HG02938 (cell line): ENCODE measurements at regions not wholly inside any gene's neighbourhood (a gene's known extent, or its start where the extent isn't known, plus 50 kb on each side); places are given as distances from the start of the nearest gene placed in this dataset.

Experiments
- ATAC-seq: cut with Tn5 transposase; IDR thresholded peaks from one replicate; pipeline ENCODE4 v1.9.1; 2021; ENCODE audit warnings: mild to moderate bottlenecking, moderate library complexity; ENCODE audit not compliant: unreplicated experiment

GRCh38 chr11:91776655-91777054 is 448.0 kb upstream of the FAT3 start:
- ATAC-seq = no peak

GRCh38 chr11:91773090-91773489 is 451.5 kb upstream of the FAT3 start:
- no peak for ATAC-seq

- no peak for ATAC-seq
Measured at GRCh38 chr11:91771961-91772360, 452.7 kb upstream of the FAT3 start.

DNA sequence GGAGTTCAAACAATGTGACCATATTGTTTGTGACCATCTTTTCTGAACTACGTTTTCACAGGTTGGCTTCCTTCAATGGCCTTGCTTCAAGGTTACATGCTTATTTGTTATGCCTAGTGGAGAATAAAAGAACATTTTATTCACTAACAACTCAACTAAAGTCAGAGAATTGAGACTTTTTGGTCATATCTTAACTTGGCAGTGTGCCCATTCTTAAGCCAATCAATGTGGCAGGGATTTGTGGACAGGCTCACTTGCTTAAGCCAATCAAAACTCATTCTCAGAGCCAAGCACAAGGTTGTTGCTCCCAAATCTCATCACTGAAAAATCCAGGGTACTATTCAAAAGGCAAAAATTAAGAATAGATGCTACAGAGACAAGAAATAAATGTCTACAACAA is 455.8 kb upstream of the FAT3 start:
- ATAC-seq = no peak

DNA sequence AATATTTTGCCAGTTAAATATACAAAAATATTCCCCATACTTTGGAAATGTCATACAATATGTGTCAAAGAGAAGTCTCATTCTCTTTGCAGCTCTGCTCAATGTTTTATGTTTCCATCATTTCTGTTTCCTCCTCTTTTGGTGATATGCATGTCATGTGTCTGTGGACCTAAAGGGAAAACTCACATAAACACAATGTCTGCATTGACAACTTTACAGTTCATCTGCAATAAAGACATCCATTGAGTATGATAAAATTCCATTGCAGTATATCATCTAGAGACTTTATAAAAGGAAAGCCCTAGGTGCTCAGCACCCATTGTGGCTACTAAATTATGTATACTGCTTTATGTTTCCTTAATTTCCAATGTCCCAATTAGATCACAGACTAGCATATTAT is 461.3 kb upstream of the FAT3 start:
- ATAC-seq = no peak

- ATAC-seq = no peak
Measured at GRCh38 chr11:91761406-91762025, 463.1 kb upstream of the FAT3 start.

DNA sequence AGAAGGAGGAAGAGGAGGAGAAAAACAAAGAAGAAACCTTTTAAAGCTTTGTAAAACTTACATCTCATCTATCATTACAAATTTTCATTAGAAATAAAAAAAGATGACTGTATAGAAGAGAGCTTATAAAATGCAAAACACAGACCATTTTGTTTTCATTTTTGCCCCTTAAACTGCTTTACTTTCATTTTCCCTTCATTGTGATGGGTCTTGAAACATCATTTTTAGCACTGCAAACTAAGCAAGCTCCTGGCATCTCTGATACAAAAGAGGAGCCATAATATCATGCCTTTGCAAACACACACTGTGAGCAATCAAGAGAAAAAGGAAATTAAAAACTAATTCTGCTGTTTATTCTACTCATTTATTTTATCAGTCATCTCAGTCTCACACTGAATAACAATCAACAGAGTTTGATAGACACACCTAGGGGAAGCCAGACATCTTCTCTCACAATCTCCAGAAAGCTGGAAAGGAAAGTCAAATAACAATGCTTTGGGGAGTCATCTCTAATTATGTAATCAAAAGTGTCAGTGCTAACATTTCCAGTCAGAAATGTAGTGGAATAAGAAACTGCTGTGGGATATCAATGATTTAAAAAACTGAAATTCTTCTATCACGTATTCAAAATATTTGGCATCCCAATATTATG is 467.7 kb upstream of the FAT3 start:
- no peak for ATAC-seq

GRCh38 chr11:91755951-91756707 is 468.5 kb upstream of the FAT3 start:
- no peak for ATAC-seq

DNA sequence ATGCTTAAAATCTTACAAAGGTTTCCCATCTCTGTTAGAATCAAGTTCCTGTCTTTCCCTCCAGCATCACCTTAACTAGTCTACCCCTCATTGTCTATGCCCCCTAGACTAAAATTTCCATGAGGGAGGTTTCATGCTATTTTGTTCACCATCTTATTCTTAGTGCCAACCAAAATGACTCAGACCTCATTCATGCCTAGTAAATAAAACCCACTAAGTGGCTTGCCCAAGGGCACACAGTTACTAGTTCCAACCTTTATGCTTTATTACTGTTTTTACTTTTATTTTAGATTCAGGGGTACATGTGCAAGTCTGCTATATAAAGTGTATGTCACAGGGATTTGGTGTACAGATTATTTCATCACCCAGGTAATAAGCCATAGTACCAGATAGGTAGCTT is 469.1 kb upstream of the FAT3 start:
- ATAC-seq = no peak

GRCh38 chr11:91749251-91749650 is 475.4 kb upstream of the FAT3 start:
- no peak for ATAC-seq

- no peak for ATAC-seq
Measured at GRCh38 chr11:91742155-91742554, 482.5 kb upstream of the FAT3 start.

DNA sequence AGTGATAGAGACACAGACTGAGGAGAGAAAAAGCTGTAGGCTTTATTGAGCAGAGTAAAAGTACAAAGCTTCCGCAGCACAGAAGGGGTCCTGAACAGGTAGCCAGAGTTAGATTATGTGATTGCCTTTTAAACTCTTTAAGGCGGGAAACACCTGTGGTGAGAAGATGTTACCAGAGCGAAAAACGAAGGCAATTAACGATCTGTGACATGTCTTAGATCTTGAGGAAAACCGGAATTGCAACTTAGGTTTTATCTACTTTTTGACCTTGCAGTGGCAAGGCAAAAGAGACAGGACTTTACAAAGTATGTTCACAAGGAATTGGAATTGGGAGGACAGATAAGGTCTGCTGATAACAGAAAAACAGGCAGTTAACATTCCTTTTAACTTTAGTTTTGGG is 493.6 kb upstream of the FAT3 start:
- no peak for ATAC-seq

DNA sequence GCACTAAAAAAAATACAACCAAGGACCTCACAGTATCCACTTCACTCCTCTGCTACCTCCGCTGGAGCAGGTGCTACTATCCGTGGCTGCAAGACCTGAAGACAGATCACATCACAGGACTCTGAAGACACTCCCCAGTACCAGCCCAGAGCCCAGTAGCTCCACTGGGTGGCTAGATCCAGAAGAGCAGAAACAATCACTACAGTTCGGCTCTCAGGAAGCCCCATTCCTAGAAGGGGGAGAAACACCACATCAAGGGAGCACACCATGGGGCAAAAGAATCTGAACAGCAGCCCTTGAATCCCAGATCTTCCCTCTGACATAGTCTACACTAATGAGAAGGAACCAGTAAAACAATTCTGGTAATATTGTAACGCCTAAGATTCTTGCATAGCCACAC is 494.0 kb upstream of the FAT3 start:
- ATAC-seq = no peak

DNA sequence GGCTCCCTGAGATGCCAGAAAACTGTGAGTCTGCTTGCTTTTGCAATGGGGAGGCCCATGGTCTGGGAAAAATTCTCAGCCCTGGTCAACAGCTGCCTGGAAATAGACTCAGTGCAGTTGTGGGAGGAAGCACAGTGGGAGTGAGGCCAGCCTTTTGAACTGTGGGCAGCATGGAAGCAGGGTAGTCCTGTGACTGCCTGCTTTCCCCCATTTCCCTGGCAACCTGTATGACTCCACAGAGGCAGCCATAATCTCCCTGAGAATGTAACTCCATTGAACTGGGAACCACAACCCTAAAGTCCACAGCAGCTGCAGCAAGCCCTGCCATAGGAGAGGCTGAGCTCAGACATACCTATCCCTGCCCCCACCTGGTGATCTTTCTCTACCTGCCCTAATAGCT is 494.6 kb upstream of the FAT3 start:
- ATAC-seq = no peak

DNA sequence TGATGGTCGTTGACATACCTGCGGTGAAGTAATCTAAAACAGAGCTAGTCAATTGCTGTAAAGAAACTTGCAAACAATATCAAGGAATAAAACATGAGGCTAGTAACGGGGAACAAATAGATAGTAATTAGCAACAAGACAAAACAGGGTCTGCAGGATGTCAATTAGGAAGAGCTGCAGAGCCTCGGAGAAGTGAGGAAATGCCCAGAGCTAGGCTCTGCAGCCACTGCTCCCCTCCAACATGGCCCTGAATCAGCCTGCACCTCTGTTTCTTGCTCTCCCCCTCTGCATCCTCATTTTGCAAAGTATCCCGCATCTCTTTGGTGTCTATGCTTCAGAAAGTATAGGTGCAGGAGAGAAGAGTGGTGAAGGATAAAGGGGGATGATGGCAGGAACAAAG is 507.4 kb upstream of the FAT3 start:
- no peak for ATAC-seq

- ATAC-seq = no peak
Measured at GRCh38 chr11:91707652-91708482, 516.8 kb upstream of the FAT3 start.

- ATAC-seq = no peak
Measured at GRCh38 chr11:91703042-91703441, 521.6 kb upstream of the FAT3 start.

DNA sequence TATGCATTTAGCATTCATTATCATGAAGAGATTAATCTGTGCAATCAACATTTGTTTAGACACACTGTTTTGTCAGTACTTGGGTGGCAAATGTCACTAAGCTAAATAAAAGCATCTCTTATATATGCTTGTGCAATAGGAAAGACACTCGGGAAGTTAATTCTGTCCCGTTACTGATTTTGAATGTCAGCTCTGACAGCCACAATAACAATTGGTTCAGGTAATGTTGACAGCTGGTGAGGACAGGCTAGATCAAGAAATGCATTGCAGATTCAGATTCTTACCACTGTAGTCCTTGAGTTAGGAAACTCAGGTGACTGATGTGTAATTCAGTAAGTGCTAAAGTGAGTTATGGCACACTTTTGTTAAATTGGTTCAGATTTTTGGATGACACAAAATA is 523.8 kb upstream of the FAT3 start:
- ATAC-seq = no peak

- ATAC-seq = no peak
Measured at GRCh38 chr11:91698845-91699244, 525.8 kb upstream of the FAT3 start.

- no peak for ATAC-seq
Measured at GRCh38 chr11:91694331-91694730, 530.3 kb upstream of the FAT3 start.

- ATAC-seq = no peak
Measured at GRCh38 chr11:91691872-91692271, 532.7 kb upstream of the FAT3 start.
